OCI-LY7 (cell line): ENCODE measurements at regions not wholly inside any gene's neighbourhood (a gene's known extent, or its start where the extent isn't known, plus 50 kb on each side); places are given as distances from the start of the nearest gene placed in this dataset.

Experiments
- BruUV-seq: library from RNA; stranded (reverse); fragments of 400-500 nt; replicated peaks from 2 replicates; lab custom pipeline; 2021; lab: Mats Ljungman, UMichigan
- CTCF ChIA-PET: fragments of 300-600 bp; sonication (Branson Sonifier 250); formaldehyde crosslinking; loops from one replicate; lab custom pipeline; 2022; ENCODE audit warnings: antibody characterized with exemption; ENCODE audit not compliant: unreplicated experiment; lab: Charles Lee
- POLR2A ChIA-PET: fragments of 300-600 bp; sonication (Branson Sonifier 250); formaldehyde crosslinking; loops from one replicate; lab custom pipeline; 2022; ENCODE audit warnings: antibody characterized with exemption; lab: Charles Lee
- DNase-seq: peaks from one replicate; pipeline ENCODE4 v3.0.0-alpha.2; 2015; ENCODE audit warnings: low spot score
- H2AFZ ChIP-seq: fragments of 200-600 bp; sonication (generic), shearing (Covaris generic); 2 replicates; pipeline ENCODE4 v1.6.1; 2014; ENCODE audit warnings: mild to moderate bottlenecking, antibody characterized with exemption, low read length, moderate library complexity
- H3K27ac ChIP-seq: fragments of 200-600 bp; sonication (generic); 2 replicates; pipeline ENCODE4 v1.5.1; 2014; ENCODE audit warnings: mixed run types, low read depth, mild to moderate bottlenecking, moderate library complexity, low read length, inconsistent platforms; ENCODE audit not compliant: poor library complexity, severe bottlenecking
- H3K36me3 ChIP-seq: fragments of 200-600 bp; sonication (generic); 2 replicates; pipeline ENCODE4 v1.6.1; 2014; ENCODE audit warnings: mild to moderate bottlenecking, antibody characterized with exemption, low read length, moderate library complexity, mixed read lengths; ENCODE audit not compliant: insufficient read depth
- H3K4me1 ChIP-seq: fragments of 200-600 bp; sonication (generic); 2 replicates; pipeline ENCODE4 v1.5.1; 2014; ENCODE audit warnings: mild to moderate bottlenecking, low read length; ENCODE audit not compliant: insufficient read depth, poor library complexity, severe bottlenecking
- H3K4me2 ChIP-seq: fragments of 200-600 bp; sonication (generic); 2 replicates; pipeline ENCODE4 v1.6.1; 2014; ENCODE audit warnings: mild to moderate bottlenecking, low read length
- H3K4me3 ChIP-seq: fragments of 200-600 bp; sonication (generic); 2 replicates; pipeline ENCODE4 v1.5.1; 2014; ENCODE audit warnings: mild to moderate bottlenecking, low read depth, low read length; ENCODE audit not compliant: poor library complexity, severe bottlenecking
- H3K79me2 ChIP-seq: fragments of 200-600 bp; sonication (generic); 2 replicates; pipeline ENCODE4 v1.6.1; 2016; ENCODE audit warnings: low read depth, mild to moderate bottlenecking, low read length, moderate library complexity, mixed read lengths; ENCODE audit not compliant: insufficient read depth
- H3K9me2 ChIP-seq: fragments of 200-600 bp; sonication (generic); 2 replicates; pipeline ENCODE4 v1.6.1; 2016; ENCODE audit warnings: mild to moderate bottlenecking, low read length, mixed read lengths; ENCODE audit not compliant: insufficient read depth
- H3K9me3 ChIP-seq: fragments of 200-600 bp; sonication (generic); 2 replicates; pipeline ENCODE4 v1.6.1; 2014; ENCODE audit warnings: mild to moderate bottlenecking, mixed run types, low read length, mixed read lengths
- H4K20me1 ChIP-seq: fragments of 200-600 bp; sonication (generic); 2 replicates; pipeline ENCODE4 v1.6.1; 2014; ENCODE audit warnings: mild to moderate bottlenecking, antibody characterized with exemption, low read length, moderate library complexity, mixed read lengths; ENCODE audit not compliant: insufficient read depth
- CTCF ChIP-seq: fragments of 200-600 bp; sonication (generic); conservative IDR thresholded peaks from 2 replicates; pipeline ENCODE4 v1.5.1; 2014; ENCODE audit warnings: mild to moderate bottlenecking, antibody characterized with exemption, low read length, moderate library complexity, mixed read lengths
- EZH2phosphoT487 ChIP-seq: fragments of 200-600 bp; sonication (generic); IDR thresholded peaks from 2 replicates; pipeline ENCODE4 v1.6.1; 2018; ENCODE audit warnings: low read depth, borderline replicate concordance, mild to moderate bottlenecking, mixed run types, antibody characterized with exemption, low read length, moderate library complexity, mixed read lengths
- intact Hi-C: fragments of 100-400 bp; cut with micrococcal nuclease; formaldehyde crosslinking; loops from one replicate; pipeline ENCODE4 v1.10.0; 2022; ENCODE audit not compliant: unreplicated experiment

- no peak overlapping the region for H3K4me2 ChIP-seq
- no peaks in the 10 kb centered on the region for H3K4me1 ChIP-seq
- TF ChIP-seq CTCF (no peak), EZH2phosphoT487 (no peak)
- H3K36me3 ChIP-seq = no peaks in the 10 kb centered on the region
- H3K9me2 ChIP-seq = no peaks in the 10 kb centered on the region
- POLR2A ChIA-PET = no interaction called here
- intact Hi-C loops = no loop called here
- CTCF ChIA-PET = no interaction called here
- no peak overlapping the region for H3K27ac ChIP-seq
- H3K9me3 ChIP-seq = no peaks in the 10 kb centered on the region
- no TSS peak for BruUV-seq
- H3K4me3 ChIP-seq = no peak overlapping the region
- no peaks in the 10 kb centered on the region for H3K79me2 ChIP-seq
- no peaks in the 10 kb centered on the region for H4K20me1 ChIP-seq
- no peak for DNase-seq
- no peak overlapping the region for H2AFZ ChIP-seq
Observed at GRCh38 chr5:67306965-67307607, 110.5 kb upstream of the CD180 start.

- no peaks in the 10 kb centered on the region for H4K20me1 ChIP-seq
- H3K4me2 ChIP-seq = no peak overlapping the region
- H3K4me1 ChIP-seq = no peaks in the 10 kb centered on the region
- ChIA-PET POLR2A (no interaction called here), CTCF (no interaction called here)
- no peaks in the 10 kb centered on the region for H3K79me2 ChIP-seq
- H3K36me3 ChIP-seq = no peaks in the 10 kb centered on the region
- intact Hi-C loops = no loop called here
- H3K4me3 ChIP-seq = no peak overlapping the region
- no TSS peak for BruUV-seq
- H3K27ac ChIP-seq = no peak overlapping the region
- TF ChIP-seq EZH2phosphoT487 = no peak
- no peak for TF ChIP-seq CTCF
- no peak for DNase-seq
- no peak overlapping the region for H2AFZ ChIP-seq
- no peaks in the 10 kb centered on the region for H3K9me2 ChIP-seq
- H3K9me3 ChIP-seq = no peaks in the 10 kb centered on the region
Observed at GRCh38 chr5:67305913-67306710, 109.5 kb upstream of the CD180 start.

GRCh38 chr5:67305401-67305800 lies 108.8 kb upstream of the CD180 start:
- Histone ChIP-seq H3K36me3 (no peaks in the 10 kb centered on the region), H3K9me3 (no peaks in the 10 kb centered on the region), H4K20me1 (no peaks in the 10 kb centered on the region), H3K27ac (no peak overlapping the region), H3K79me2 (no peaks in the 10 kb centered on the region), H3K4me3 (no peak overlapping the region), H3K4me1 (no peaks in the 10 kb centered on the region), H3K9me2 (no peaks in the 10 kb centered on the region), H2AFZ (no peak overlapping the region), H3K4me2 (no peak overlapping the region)
- no TSS peak for BruUV-seq
- ChIA-PET CTCF (no interaction called here), POLR2A (interaction anchor here (0.6 kb wide), 1 partner anchor 119 kb away, joined by 6 read pairs; no protein-coding TSS in a partner anchor)
- DNase-seq = no peak
- TF ChIP-seq EZH2phosphoT487 (no peak), CTCF (no peak)
- intact Hi-C loops = no loop called here
